CD4-positive, alpha-beta T cell (primary cell): ENCODE measurements at regions not wholly inside any gene's neighbourhood (a gene's known extent, or its start where the extent isn't known, plus 50 kb on each side); places are given as distances from the start of the nearest gene placed in this dataset.

ENCODE experiments used
- ATAC-seq: fragments of 200-7000 bp; cut with Tn5 transposase; one replicate; pipeline ENCODE4 v1.10.0; 2022; ENCODE audit warnings: mild to moderate bottlenecking; ENCODE audit not compliant: poor library complexity
- CTCF ChIA-PET: fragments of 350-600 bp; sonication (Branson Sonifier 250); formaldehyde crosslinking; loops from one replicate; lab custom pipeline; 2021; ENCODE audit warnings: antibody characterized with exemption, inconsistent platforms; lab: Charles Lee
- POLR2A ChIA-PET: fragments of 350-600 bp; sonication (Branson Sonifier 250); formaldehyde crosslinking; loops from one replicate; lab custom pipeline; 2021; ENCODE audit warnings: antibody characterized with exemption, inconsistent platforms; lab: Charles Lee
- DNase-seq, 14 experiments: peaks; one replicate each; pipeline ENCODE4 v3.0.0-alpha.2; 2013 to 2020; ENCODE audit warnings: mixed read lengths in 2 of 14
- H3K27ac ChIP-seq, 2 donors: one replicate each; pipeline versions ENCODE4 v1.5.1 to v1.7.0; 2013; ENCODE audit warnings: low read length in 2 of 2, low read depth in 1 of 2, mild to moderate bottlenecking in 1 of 2
- H3K27me3 ChIP-seq, 2 experiments: 1 replicate in 1 of 2; 2 replicates in 1 of 2; pipeline versions ENCODE4 v1.6.1 to v1.7.0; 2013; ENCODE audit warnings: low read length in 2 of 2, control low read depth in 1 of 2, mild to moderate bottlenecking in 1 of 2, moderate library complexity in 1 of 2; ENCODE audit not compliant: insufficient read depth in 2 of 2, control insufficient read depth in 1 of 2
- H3K36me3 ChIP-seq: one replicate; pipeline ENCODE4 v1.6.1; 2013; ENCODE audit warnings: low read length, control low read depth; ENCODE audit not compliant: insufficient read depth
- H3K4me1 ChIP-seq: one replicate; pipeline ENCODE4 v1.6.1; 2013; ENCODE audit warnings: low read length, control low read depth; ENCODE audit not compliant: insufficient read depth
- H3K4me3 ChIP-seq: one replicate; pipeline ENCODE4 v1.5.1; 2013; ENCODE audit warnings: mild to moderate bottlenecking, low read length, moderate library complexity
- H3K9me3 ChIP-seq, 2 experiments: 1 replicate in 1 of 2; 2 replicates in 1 of 2; pipeline versions ENCODE4 v1.6.1 to v1.7.0; 2013; ENCODE audit warnings: low read length in 2 of 2, mild to moderate bottlenecking in 2 of 2, control low read depth in 1 of 2, moderate library complexity in 1 of 2; ENCODE audit not compliant: control insufficient read depth in 1 of 2, insufficient read depth in 1 of 2
- H3K27ac Mint-ChIP-seq: one replicate; pipeline ENCODE4 v1.8.0; 2020; ENCODE audit warnings: mixed read lengths
- H3K27me3 Mint-ChIP-seq: one replicate; pipeline ENCODE4 v1.8.0; 2021; ENCODE audit warnings: mixed read lengths
- H3K36me3 Mint-ChIP-seq: one replicate; pipeline ENCODE4 v1.8.0; 2021; ENCODE audit warnings: low read depth, mixed read lengths
- H3K4me1 Mint-ChIP-seq: one replicate; pipeline ENCODE4 v1.8.0; 2021; ENCODE audit warnings: low read depth, mixed read lengths
- H3K4me3 Mint-ChIP-seq: one replicate; pipeline ENCODE4 v1.8.0; 2020; ENCODE audit warnings: mild to moderate bottlenecking, mixed read lengths
- H3K9me3 Mint-ChIP-seq: one replicate; pipeline ENCODE4 v1.8.0; 2020; ENCODE audit warnings: mixed read lengths
- CTCF ChIP-seq: fragments of 200-600 bp; IDR thresholded peaks from one replicate; pipeline ENCODE4 v1.8.0; 2022; ENCODE audit warnings: antibody characterized with exemption, mild to moderate bottlenecking
- intact Hi-C, 2 experiments: fragments of 100-400 bp; cut with DNase I in 1 of 2; cut with micrococcal nuclease in 1 of 2; formaldehyde crosslinking; loops; one replicate each; pipeline versions ENCODE4 v1.15.1 to v1.9.0; 2023 to 2025; cut with DNase I, micrococcal nuclease

- DNase-seq, result no peak
- H3K4me3 ChIP-seq, result no peak overlapping the region
- H3K4me1 Mint-ChIP-seq, result no peaks in the 10 kb centered on the region
- ATAC-seq, result no peak
- no peak for TF ChIP-seq CTCF
- H3K9me3 ChIP-seq, result no peaks in the 10 kb centered on the region
- H3K4me3 Mint-ChIP-seq, result no peak overlapping the region
- H3K36me3 Mint-ChIP-seq, result no peaks in the 10 kb centered on the region
- H3K27me3 ChIP-seq, result no peaks in the 10 kb centered on the region
- no peaks in the 10 kb centered on the region for H3K4me1 ChIP-seq
- peaks cover 3% of the 10 kb centered on the region for H3K27me3 Mint-ChIP-seq
- ChIA-PET CTCF (no interaction called here), POLR2A (no interaction called here)
- H3K27ac Mint-ChIP-seq, result no peak overlapping the region
- intact Hi-C loops, result no loop called here
- H3K36me3 ChIP-seq, result no peaks in the 10 kb centered on the region
- H3K27ac ChIP-seq, result no peak overlapping the region
- no peaks in the 10 kb centered on the region for H3K9me3 Mint-ChIP-seq
Observed at GRCh38 chr4:141429933-141430332, 206.4 kb upstream of the IL15 start.

DNA sequence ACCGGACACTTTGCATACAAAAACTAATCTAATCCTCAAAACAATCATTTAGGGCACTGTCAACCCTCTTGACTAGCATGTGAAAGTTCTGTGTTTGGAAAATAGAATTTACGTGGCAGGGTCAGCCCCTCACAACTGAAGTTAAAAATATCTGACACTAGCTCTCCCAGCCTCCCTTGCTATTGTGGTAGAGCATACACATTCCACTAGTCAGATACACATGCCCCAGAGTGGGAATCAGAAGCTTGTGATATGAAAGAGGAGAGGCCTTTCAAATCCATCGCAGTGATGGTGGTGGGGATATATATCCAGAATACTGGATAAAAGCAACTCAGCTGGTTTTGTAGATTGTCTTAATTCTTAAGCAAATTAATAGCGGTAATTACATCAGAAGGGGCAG is 205.7 kb upstream of the IL15 start:
- H3K36me3 ChIP-seq, result no peaks in the 10 kb centered on the region
- no peak for TF ChIP-seq CTCF
- intact Hi-C loops, result no loop called here
- no peaks in the 10 kb centered on the region for H3K4me1 Mint-ChIP-seq
- no peak overlapping the region for H3K27ac ChIP-seq
- no peaks in the 10 kb centered on the region for H3K9me3 Mint-ChIP-seq
- POLR2A ChIA-PET, result no interaction called here
- DNase-seq, result no peak
- ATAC-seq, result no peak
- no peak overlapping the region for H3K27ac Mint-ChIP-seq
- no peak overlapping the region for H3K4me3 ChIP-seq
- H3K27me3 ChIP-seq, result no peaks in the 10 kb centered on the region
- H3K9me3 ChIP-seq, result no peaks in the 10 kb centered on the region
- H3K36me3 Mint-ChIP-seq, result no peaks in the 10 kb centered on the region
- no peaks in the 10 kb centered on the region for H3K4me1 ChIP-seq
- H3K4me3 Mint-ChIP-seq, result no peak overlapping the region
- H3K27me3 Mint-ChIP-seq, result no peaks in the 10 kb centered on the region
- CTCF ChIA-PET, result no interaction called here

DNA sequence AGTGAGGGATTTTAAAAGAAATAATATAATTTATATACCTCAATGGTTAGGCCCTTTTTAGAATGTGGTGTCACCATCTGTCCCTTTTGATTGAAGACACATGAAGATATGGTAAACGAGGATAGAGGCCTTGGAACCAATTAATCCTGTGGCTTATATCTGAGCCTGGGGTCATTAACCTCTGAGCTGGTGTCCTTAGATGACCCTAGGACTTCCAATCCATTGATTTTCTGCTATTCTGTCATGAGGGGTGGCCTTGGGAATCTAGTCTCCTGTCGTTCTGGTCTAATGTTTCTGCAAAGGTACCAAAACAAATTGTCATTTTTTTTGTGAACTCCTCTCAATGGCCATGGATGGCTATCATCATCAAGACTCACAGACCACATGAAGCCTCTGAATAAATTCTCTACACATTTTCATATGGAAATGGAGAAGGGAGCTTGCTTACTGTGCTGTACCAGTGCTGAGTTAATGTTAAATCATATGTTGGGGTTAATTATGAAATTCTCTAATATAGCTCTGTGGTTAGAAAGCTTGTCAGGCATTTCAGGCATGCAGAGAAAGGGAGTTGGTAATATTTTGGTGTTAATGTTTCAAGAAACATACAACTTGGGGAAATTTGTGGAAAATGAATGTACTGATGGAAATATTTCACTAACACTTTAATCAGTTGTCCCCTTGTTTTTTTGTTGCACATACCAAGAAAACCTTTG is 204.2 kb upstream of the IL15 start:
- Histone ChIP-seq H3K4me3 (no peak overlapping the region), H3K36me3 (no peaks in the 10 kb centered on the region), H3K27ac (no peak overlapping the region), H3K9me3 (no peaks in the 10 kb centered on the region), H3K27me3 (no peaks in the 10 kb centered on the region), H3K4me1 (no peaks in the 10 kb centered on the region)
- intact Hi-C loops, result no loop called here
- no peak overlapping the region for H3K4me3 Mint-ChIP-seq
- no peak overlapping the region for H3K27ac Mint-ChIP-seq
- no peaks in the 10 kb centered on the region for H3K36me3 Mint-ChIP-seq
- TF ChIP-seq CTCF, result no peak
- no peaks in the 10 kb centered on the region for H3K27me3 Mint-ChIP-seq
- ChIA-PET POLR2A (no interaction called here), CTCF (no interaction called here)
- DNase-seq (no peak), ATAC-seq (no peak)
- H3K4me1 Mint-ChIP-seq, result no peaks in the 10 kb centered on the region
- H3K9me3 Mint-ChIP-seq, result no peaks in the 10 kb centered on the region
